Occipital lobe (tissue), 1 donor: ENCODE measurements at regions not wholly inside any gene's neighbourhood (a gene's known extent, or its start where the extent isn't known, plus 50 kb on each side); places are given as distances from the start of the nearest gene placed in this dataset.

Experiments
- DNase-seq: peaks from one replicate; lab custom pipeline; 2025; lab: John Stamatoyannopoulos, UW

DNA sequence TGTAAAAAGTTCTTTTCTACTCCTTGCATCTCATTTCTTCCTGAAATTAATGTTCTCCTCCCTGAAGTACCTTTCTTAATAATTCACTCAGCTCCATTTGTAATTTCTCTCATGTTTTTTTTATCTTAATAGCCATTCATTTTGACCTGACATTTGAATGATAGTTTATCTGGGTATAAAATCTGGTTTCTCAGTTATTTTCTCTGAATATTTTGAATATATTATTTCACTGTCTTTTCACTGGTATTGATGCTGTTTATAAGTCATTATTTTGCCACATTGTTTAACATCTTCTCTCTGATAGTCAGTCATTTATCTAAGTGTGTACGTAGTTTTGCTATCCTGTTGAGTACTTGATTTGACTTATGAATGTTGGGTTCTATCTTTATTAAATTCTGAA, 68.8 kb upstream of the ARHGAP18 start:
- no peak for DNase-seq

DNA sequence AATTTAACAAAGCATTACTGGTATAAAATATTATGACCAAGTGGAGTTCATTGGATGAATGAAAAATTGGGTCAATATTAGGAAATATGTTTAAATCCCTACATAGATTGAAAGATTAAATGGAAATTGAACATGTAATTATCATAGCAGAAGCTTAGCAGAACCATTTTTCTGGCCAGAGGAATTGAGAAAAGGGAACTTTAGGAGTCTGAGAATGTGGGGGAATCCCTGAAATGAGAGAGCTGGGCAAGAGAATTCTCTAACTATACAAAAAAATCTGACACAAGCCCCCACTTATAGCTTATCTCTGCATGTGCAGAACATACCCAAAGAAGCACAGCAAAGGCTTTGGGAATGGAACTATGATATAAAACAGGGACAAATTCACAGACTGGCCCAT, 67.4 kb upstream of the ARHGAP18 start:
- DNase-seq, result no peak

- DNase-seq, result no peak
These were observed 66.8 kb upstream of the ARHGAP18 start for GRCh38 chr6:129776542-129777330.

- DNase-seq, result peak; percentile 67
These were observed 64.9 kb upstream of the ARHGAP18 start for GRCh38 chr6:129774697-129775447.

DNA sequence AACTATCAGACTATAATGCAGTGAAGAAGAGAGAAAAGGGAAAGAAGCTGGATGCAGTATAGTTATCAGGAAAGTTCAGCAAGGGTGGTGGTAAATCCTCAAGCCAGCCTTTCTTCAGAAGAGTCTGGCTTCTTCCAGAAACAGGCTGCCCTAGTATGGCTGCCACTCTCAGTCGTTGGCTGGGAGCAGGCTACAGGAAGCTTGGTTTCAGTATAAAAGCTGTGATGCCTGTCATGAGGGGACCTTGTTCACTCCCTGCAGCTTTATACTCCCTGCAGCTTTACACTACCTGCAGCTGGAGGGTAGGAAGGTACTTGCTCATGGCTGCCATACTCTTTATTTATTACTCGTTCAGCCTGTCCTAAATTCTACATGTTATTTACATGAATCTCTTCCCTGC, 63.3 kb upstream of the ARHGAP18 start:
- no peak for DNase-seq

GRCh38 chr6:129771678-129772077, 61.7 kb upstream of the ARHGAP18 start:
- DNase-seq, result no peak

- DNase-seq, result no peak
These were observed 58.0 kb upstream of the ARHGAP18 start for GRCh38 chr6:129767776-129768485.

- peak; percentile 58 for DNase-seq
These were observed 57.2 kb upstream of the ARHGAP18 start for GRCh38 chr6:129766959-129767728.

GRCh38 chr6:129764761-129765407, 54.9 kb upstream of the ARHGAP18 start:
- no peak for DNase-seq

- no peak for DNase-seq
These were observed 50.0 kb upstream of the ARHGAP18 start for GRCh38 chr6:129759796-129760605.
